OCI-LY1 (cell line): ENCODE measurements at regions not wholly inside any gene's neighbourhood (a gene's known extent, or its start where the extent isn't known, plus 50 kb on each side); places are given as distances from the start of the nearest gene placed in this dataset.

Experiments used
- H2AFZ ChIP-seq: fragments of 200-600 bp; sonication (generic), shearing (Covaris generic); 2 replicates; pipeline ENCODE4 v1.6.0; 2014; ENCODE audit warnings: antibody characterized with exemption, mild to moderate bottlenecking, low read length
- H3F3A ChIP-seq: fragments of 200-600 bp; sonication (generic), shearing (Covaris generic); 2 replicates; pipeline ENCODE4 v1.6.0; 2014; ENCODE audit warnings: mild to moderate bottlenecking, antibody characterized with exemption, low read length, moderate library complexity; ENCODE audit not compliant: insufficient read depth
- H3K27ac ChIP-seq: fragments of 200-600 bp; sonication (generic); 2 replicates; pipeline ENCODE4 v1.5.1; 2014; ENCODE audit warnings: low read length, mixed run types, mild to moderate bottlenecking, low read depth; ENCODE audit not compliant: poor library complexity, severe bottlenecking
- H3K27me3 ChIP-seq: fragments of 200-600 bp; sonication (generic); 2 replicates; pipeline ENCODE4 v1.6.0; 2014; ENCODE audit warnings: antibody characterized with exemption, mild to moderate bottlenecking, low read length, moderate library complexity; ENCODE audit not compliant: insufficient read depth
- H3K36me3 ChIP-seq: fragments of 200-600 bp; sonication (generic); 2 replicates; pipeline ENCODE4 v1.6.1; 2014; ENCODE audit warnings: mild to moderate bottlenecking, antibody characterized with exemption, low read length, moderate library complexity, mixed read lengths; ENCODE audit not compliant: insufficient read depth
- H3K4me1 ChIP-seq: fragments of 200-600 bp; sonication (generic); 2 replicates; pipeline ENCODE4 v1.5.1; 2014; ENCODE audit warnings: mild to moderate bottlenecking, low read length, moderate library complexity; ENCODE audit not compliant: insufficient read depth, severe bottlenecking
- H3K4me2 ChIP-seq: fragments of 200-600 bp; sonication (generic), shearing (Covaris generic); 2 replicates; pipeline ENCODE4 v1.6.1; 2014; ENCODE audit warnings: low read length
- H3K4me3 ChIP-seq: fragments of 200-600 bp; sonication (generic); 2 replicates; pipeline ENCODE4 v1.5.1; 2014; ENCODE audit warnings: low read length, low read depth, mild to moderate bottlenecking, mixed read lengths; ENCODE audit not compliant: poor library complexity, severe bottlenecking
- H3K79me2 ChIP-seq: fragments of 200-600 bp; shearing (Covaris generic); 2 replicates; pipeline ENCODE4 v1.6.1; 2016; ENCODE audit warnings: mixed run types, low read length, mixed read lengths; ENCODE audit not compliant: insufficient read depth
- H3K9ac ChIP-seq: fragments of 200-600 bp; sonication (generic), shearing (Covaris generic); 2 replicates; pipeline ENCODE4 v1.6.1; 2014; ENCODE audit warnings: mild to moderate bottlenecking, low read length, mixed read lengths
- H3K9me2 ChIP-seq: fragments of 200-600 bp; sonication (generic), shearing (Covaris generic); 2 replicates; pipeline ENCODE4 v1.6.1; 2014; ENCODE audit warnings: low read depth, mild to moderate bottlenecking, low read length, mixed read lengths
- H3K9me3 ChIP-seq: fragments of 200-600 bp; shearing (Covaris generic); 2 replicates; pipeline ENCODE4 v1.6.1; 2014; ENCODE audit warnings: low read length, mixed read lengths
- H4K20me1 ChIP-seq: fragments of 200-600 bp; sonication (generic), shearing (Covaris generic); 2 replicates; pipeline ENCODE4 v1.6.0; 2016; ENCODE audit warnings: mild to moderate bottlenecking, low read length; ENCODE audit not compliant: insufficient read depth
- EZH2 ChIP-seq: fragments of 200-600 bp; sonication (generic), shearing (Covaris generic); IDR thresholded peaks from 2 replicates; pipeline ENCODE4 v1.8.0; 2017; ENCODE audit warnings: borderline replicate concordance, mixed run types, mild to moderate bottlenecking, antibody characterized with exemption, low read length, moderate library complexity, mixed read lengths
- TF ChIP-seq, protein P1 (sequence below): fragments of 200-600 bp; sonication (generic), shearing (Covaris generic); IDR thresholded peaks from 2 replicates; pipeline ENCODE4 v1.5.1; 2017; ENCODE audit warnings: mild to moderate bottlenecking, antibody characterized with exemption, low read length, moderate library complexity, mixed read lengths

DNA sequence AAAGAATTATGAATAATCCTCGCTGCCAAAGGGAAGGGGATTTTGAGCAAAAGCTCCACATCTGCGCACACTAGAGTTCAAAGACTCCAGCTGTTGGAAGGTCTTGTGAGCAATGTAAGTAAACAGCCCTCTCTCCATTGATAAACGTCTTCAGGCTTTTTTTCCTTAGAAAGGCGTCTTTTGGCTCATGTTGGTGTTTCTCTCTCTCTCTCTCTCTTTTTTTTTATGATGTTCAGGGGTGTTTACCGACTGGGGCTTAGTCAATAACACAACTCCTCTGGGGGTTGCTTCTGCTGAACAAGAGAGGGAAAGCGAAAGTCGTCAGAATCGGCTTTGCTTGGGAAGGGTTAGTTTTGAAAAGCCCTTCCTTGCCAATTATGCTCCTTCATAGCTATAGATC, 53.2 kb upstream of the C1QTNF7 start:
- H3K9me2 ChIP-seq, result no peaks in the 10 kb centered on the region
- no peak overlapping the region for H3K4me2 ChIP-seq
- no peaks in the 10 kb centered on the region for H3K79me2 ChIP-seq
- H3K27ac ChIP-seq, result no peak overlapping the region
- H3K9me3 ChIP-seq, result no peaks in the 10 kb centered on the region
- no peaks in the 10 kb centered on the region for H3K27me3 ChIP-seq
- H3K4me3 ChIP-seq, result no peak overlapping the region
- H4K20me1 ChIP-seq, result no peaks in the 10 kb centered on the region
- no peaks in the 10 kb centered on the region for H3K4me1 ChIP-seq
- no peak overlapping the region for H3K9ac ChIP-seq
- H3F3A ChIP-seq, result no peaks in the 10 kb centered on the region
- H3K36me3 ChIP-seq, result no peaks in the 10 kb centered on the region
- no peak overlapping the region for H2AFZ ChIP-seq
- no peak for TF ChIP-seq EZH2
- TF ChIP-seq, protein P1, sequence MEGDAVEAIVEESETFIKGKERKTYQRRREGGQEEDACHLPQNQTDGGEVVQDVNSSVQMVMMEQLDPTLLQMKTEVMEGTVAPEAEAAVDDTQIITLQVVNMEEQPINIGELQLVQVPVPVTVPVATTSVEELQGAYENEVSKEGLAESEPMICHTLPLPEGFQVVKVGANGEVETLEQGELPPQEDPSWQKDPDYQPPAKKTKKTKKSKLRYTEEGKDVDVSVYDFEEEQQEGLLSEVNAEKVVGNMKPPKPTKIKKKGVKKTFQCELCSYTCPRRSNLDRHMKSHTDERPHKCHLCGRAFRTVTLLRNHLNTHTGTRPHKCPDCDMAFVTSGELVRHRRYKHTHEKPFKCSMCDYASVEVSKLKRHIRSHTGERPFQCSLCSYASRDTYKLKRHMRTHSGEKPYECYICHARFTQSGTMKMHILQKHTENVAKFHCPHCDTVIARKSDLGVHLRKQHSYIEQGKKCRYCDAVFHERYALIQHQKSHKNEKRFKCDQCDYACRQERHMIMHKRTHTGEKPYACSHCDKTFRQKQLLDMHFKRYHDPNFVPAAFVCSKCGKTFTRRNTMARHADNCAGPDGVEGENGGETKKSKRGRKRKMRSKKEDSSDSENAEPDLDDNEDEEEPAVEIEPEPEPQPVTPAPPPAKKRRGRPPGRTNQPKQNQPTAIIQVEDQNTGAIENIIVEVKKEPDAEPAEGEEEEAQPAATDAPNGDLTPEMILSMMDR, result no peak

GRCh38 chr4:15375667-15376066, 52.2 kb upstream of the C1QTNF7 start:
- Histone ChIP-seq H3K9me3 (no peaks in the 10 kb centered on the region), H3K27me3 (no peaks in the 10 kb centered on the region), H3K4me1 (no peaks in the 10 kb centered on the region), H3K36me3 (no peaks in the 10 kb centered on the region), H3K4me3 (no peak overlapping the region), H3K27ac (no peak overlapping the region), H3K4me2 (no peak overlapping the region), H3K79me2 (no peaks in the 10 kb centered on the region), H3K9ac (no peak overlapping the region), H4K20me1 (no peaks in the 10 kb centered on the region), H3K9me2 (no peaks in the 10 kb centered on the region), H3F3A (no peaks in the 10 kb centered on the region), H2AFZ (no peak overlapping the region)
- TF ChIP-seq EZH2, result no peak
- TF ChIP-seq, protein P1, result no peak

DNA sequence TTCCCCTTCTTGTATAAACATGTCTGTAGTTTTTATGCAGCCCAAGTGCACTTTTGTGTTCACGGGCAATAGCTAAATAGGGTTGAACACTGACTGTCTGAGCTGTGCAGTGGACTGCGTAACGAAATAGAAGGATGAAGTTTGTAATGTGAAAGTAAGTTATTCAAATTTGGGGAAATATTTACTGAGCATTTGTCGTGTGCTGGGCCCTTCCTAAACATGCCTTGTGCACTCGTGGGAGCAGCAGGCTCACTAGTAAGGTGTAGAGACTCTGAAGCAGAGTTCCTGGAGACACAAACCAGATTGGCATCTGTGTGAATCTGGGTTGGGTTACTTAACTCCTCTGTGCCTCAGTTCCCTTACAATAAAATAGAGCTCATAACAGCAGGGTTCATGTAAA, 51.7 kb upstream of the C1QTNF7 start:
- no peak overlapping the region for H2AFZ ChIP-seq
- H3K9me2 ChIP-seq, result no peaks in the 10 kb centered on the region
- H3K27me3 ChIP-seq, result no peaks in the 10 kb centered on the region
- H3F3A ChIP-seq, result no peaks in the 10 kb centered on the region
- H3K9ac ChIP-seq, result no peak overlapping the region
- H3K36me3 ChIP-seq, result no peaks in the 10 kb centered on the region
- no peaks in the 10 kb centered on the region for H3K79me2 ChIP-seq
- no peak overlapping the region for H3K4me3 ChIP-seq
- no peak overlapping the region for H3K27ac ChIP-seq
- TF ChIP-seq EZH2, result no peak
- TF ChIP-seq, protein P1, result no peak
- H3K4me2 ChIP-seq, result no peak overlapping the region
- no peaks in the 10 kb centered on the region for H3K4me1 ChIP-seq
- H3K9me3 ChIP-seq, result no peaks in the 10 kb centered on the region
- H4K20me1 ChIP-seq, result no peaks in the 10 kb centered on the region
